HT-29 (cell line): ENCODE measurements at regions not wholly inside any gene's neighbourhood (a gene's known extent, or its start where the extent isn't known, plus 50 kb on each side); places are given as distances from the start of the nearest gene placed in this dataset.

ENCODE experiments used
- DNase-seq: peaks from one replicate; pipeline ENCODE4 v3.0.0-alpha.2; 2015; ENCODE audit warnings: low spot score

DNA sequence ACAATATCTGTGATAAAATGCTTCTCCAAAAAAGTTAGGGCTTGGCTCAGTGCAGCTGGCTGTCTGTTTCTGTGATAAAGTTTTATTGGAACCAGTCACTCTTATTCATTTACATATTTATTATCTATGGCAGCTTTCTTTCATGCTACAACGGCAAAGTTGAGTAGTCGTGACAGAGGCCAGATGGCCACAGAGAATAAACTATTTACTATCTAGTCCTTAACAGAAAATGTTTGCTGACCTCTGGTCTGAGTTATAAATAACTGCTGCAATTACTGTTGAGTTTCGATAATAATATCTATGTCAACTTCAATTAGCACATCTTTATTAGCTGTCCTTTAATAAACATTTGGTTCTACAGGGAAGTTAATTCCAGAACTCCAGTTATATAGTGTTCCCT lies 180.2 kb upstream of the RUNX1 start:
- no peak for DNase-seq

DNA sequence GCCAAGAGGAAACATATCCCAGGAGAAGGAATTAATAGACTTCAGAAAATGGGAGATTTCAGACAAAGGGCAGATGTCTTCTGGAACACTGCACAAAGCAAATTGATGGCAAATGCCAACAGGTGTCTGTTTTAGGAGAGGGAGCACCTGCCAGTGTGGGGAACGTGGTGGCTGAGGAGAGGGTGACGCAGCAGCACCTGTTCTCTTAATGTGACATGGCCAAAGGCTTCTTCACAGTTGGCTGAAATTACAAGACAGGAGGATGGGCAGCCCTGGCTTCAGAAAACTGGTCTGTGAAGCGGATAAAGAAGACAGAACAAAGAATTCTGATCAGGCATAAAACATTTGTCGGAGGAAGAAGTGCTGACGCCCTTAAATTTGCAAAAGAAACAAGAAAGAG lies 178.7 kb upstream of the RUNX1 start:
- DNase-seq = no peak

GRCh38 chr21:35226968-35227744 lies 178.1 kb upstream of the RUNX1 start:
- DNase-seq = no peak

DNA sequence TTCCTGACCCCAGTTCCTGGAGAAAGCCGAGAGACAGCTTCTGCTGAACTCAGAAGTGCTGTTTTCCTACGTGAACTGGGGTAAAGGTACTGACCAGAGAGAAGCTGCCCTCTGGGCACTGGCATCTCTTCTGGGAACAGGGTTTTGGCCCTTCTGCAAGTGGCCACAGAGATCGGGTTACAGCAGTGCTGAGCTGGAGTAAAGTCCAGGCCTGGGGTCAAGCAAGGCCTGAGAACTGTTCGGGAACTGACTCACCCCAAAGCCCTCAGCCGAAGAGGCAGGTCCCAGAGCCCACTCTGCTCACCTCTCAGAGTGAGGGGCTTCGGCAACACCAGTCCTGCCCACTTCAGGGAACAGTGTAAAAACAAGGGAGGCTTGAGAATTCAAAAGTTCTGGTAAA lies 177.2 kb upstream of the RUNX1 start:
- no peak for DNase-seq

DNA sequence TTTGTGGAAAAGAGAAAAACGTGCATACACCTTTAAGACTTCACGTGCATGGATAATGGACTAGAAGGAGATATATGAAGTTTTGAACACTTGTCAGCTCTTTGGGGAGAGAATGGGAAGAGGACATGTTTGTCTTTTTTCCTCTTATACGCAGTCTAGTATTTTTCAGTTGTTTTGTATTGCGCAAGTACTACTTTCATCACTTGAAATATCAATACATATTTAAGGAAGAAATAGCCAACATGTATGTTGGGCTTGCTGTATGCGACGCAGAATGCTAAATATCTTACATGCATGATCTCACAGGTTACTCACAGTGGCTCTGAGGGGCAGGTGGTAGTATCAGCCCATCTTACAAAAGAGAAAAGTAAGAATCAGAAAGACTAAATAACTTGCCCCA lies 176.5 kb upstream of the RUNX1 start:
- no peak for DNase-seq

GRCh38 chr21:35223480-35224156 lies 174.5 kb upstream of the RUNX1 start:
- DNase-seq = no peak

GRCh38 chr21:35222541-35222941 lies 173.4 kb upstream of the RUNX1 start:
- DNase-seq = no peak

DNA sequence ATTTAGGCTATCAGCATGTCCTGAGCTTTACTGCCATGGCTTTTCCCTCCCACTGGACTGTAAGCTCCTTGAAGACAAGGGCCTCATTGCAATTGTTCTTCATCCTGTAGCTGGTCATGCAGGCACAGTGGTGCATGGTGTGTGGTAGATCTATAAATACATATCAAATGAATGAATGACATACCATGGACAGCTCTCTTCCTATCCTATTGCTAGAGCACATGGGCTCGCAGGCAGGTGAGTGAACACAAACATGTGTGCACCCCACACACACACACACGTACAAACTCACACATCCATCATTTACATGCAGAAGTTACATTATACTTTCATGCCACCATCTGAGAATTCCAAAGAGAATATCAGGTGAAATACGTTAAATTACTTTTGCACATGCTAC lies 172.9 kb upstream of the RUNX1 start:
- no peak for DNase-seq

GRCh38 chr21:35220301-35220700 lies 171.2 kb upstream of the RUNX1 start:
- no peak for DNase-seq

DNA sequence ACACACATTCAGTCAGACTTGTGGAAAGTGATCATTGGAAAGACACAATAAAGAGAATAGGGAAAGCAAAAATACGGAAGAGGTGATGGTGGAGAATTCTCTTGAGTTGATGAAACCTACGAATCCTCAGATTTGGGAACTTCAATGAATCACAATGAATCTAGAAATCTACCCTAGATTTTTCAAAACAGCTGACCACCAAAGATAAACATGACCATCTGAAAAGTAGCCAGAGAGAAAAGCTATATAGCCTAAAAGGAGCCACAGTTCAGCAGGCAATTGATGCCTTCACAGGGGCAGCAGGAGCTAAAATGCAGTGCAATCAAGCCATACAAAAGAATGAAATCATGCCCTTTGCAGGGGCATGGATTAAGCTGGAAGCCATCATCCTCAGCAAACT lies 170.6 kb upstream of the RUNX1 start:
- no peak for DNase-seq

DNA sequence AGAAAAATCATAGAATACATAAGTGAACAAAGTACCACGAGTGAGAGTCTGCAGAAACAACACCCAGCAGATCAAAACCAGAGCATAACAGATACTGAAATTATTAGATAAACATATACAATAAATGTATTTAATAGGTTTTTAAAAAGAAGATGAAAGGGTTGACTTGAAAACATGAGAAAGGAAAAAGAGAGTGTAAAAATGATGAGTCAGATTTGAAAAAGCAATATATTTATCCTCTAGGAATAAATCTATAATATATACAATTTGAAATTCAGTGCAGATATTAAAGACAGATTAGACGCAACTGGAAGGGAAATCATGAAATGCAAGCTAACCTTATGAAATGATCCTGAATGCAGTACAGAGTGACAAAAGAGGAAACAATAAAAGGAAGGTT lies 170.2 kb upstream of the RUNX1 start:
- no peak for DNase-seq

DNA sequence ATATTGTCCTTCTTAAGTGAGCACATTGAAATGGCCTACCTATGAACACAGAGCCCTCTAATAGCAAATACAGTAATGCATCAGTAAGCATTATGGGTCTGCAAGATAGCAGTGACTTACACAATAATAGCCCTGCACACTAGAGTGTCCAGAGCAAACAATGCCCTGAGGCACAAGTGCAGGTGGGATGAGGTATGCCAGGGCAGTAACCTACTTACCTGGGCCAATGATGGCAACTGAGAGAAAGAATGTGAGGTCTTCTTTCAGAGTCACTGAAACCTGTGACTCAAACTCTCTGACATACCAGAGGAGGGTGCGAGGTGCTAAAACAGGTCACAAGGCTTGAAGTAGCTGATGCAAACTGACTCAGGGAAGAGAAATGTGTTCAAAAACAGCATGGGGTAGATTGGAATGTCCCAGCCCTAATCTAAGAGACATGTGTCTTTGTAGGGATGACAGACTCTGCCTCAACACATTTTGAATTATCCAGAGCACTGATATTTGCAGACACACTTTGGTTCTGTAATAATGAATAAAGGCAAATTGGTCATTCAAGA lies 168.5 kb upstream of the RUNX1 start:
- DNase-seq = no peak

GRCh38 chr21:35216996-35217395 lies 167.9 kb upstream of the RUNX1 start:
- no peak for DNase-seq

DNA sequence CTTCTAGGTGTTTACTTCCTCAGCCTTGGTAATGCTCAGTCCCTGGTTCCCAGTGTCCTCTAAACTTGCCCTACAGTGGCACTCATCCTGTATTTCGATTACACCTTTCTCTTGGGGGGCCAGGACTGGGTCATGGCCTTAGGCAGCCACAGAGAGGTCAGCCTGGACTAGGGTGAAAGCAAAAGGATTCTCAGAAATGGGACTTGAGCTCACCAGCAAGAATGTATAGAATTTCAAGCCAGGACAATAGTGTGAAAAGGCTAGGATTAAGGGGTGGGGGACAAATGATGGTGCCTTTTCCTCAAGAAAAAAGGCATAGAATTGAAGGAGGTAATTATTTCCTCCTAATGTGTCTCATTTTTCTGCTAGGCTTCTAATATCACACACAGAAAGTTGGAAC lies 166.8 kb upstream of the RUNX1 start:
- no peak for DNase-seq

DNA sequence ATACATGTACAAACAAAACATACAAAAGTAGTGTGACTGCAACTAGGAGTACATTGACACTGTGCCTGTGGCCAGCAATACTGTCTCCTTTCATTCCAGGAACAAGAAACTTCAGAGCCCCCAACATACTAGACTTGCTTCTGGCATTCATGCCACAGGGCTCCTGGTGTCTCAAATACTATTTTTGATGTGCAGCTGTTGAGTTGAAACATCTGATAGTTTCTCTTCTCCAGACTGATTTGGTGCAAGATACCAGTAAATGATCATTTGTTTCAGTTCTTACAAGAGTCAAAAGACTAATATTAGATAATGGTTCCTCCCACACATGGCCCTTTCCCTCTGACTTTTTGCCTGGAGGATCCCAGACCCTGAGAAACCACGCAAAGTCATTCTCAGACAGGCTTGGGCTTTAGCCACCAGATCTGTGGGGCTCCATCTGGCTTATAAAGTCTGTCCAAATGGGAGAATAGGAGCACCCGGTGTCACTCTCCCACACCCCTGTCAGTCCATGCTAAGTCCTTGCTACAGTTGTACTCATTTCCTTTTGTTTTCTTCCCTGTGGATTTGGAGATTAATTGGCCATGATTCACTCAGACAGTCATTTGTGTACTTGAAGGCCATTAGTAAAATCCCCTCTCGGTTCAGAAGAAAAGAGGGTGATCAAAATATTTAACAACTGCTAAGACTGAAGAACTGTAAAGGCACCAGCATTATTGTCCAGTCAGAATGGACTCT lies 163.5 kb upstream of the RUNX1 start:
- DNase-seq = no peak

DNA sequence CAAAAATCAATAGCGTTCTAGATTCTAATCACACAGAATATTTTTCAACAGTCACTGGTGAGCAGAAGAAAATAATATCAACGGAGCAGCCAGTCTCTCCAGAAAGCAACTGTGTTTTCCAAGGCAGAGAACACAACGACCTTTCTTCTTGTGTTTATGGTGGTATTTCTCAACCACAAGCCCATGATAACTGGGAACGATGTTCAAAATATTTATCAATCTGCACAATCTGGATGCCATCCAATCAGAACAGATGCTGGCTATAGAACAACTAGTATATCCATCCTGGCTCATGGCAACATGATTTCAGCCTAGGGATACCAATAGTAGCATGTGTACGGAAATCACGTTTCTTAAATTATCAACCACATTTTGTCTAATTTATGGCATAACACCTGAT lies 162.7 kb upstream of the RUNX1 start:
- DNase-seq = no peak

- DNase-seq = no peak
These were observed 161.0 kb upstream of the RUNX1 start for GRCh38 chr21:35210093-35210492.

- DNase-seq = no peak
These were observed 159.9 kb upstream of the RUNX1 start for GRCh38 chr21:35208810-35209517.

GRCh38 chr21:35208104-35208503 lies 159.0 kb upstream of the RUNX1 start:
- DNase-seq = no peak

GRCh38 chr21:35207322-35207721 lies 158.2 kb upstream of the RUNX1 start:
- no peak for DNase-seq
